Smooth muscle cell (in vitro differentiated cells): ENCODE measurements at regions not wholly inside any gene's neighbourhood (a gene's known extent, or its start where the extent isn't known, plus 50 kb on each side); places are given as distances from the start of the nearest gene placed in this dataset.

Experiments
- DNase-seq: peaks from one replicate; lab custom pipeline; 2025; ENCODE audit not compliant: unreplicated experiment; lab: John Stamatoyannopoulos, UW
- H2AFZ ChIP-seq: fragments of 200-600 bp; sonication (generic); 2 replicates; pipeline ENCODE4 v1.6.0; 2016; ENCODE audit warnings: antibody characterized with exemption, low read depth, mild to moderate bottlenecking
- H3F3A ChIP-seq: fragments of 200-600 bp; sonication (generic); 2 replicates; pipeline ENCODE4 v1.6.0; 2017; ENCODE audit warnings: antibody characterized with exemption, low read depth
- H3K27ac ChIP-seq: fragments of 200-600 bp; sonication (generic); 2 replicates; pipeline ENCODE4 v1.5.1; 2016; ENCODE audit warnings: low read depth, mild to moderate bottlenecking
- H3K27me3 ChIP-seq: fragments of 200-600 bp; sonication (generic); 2 replicates; pipeline ENCODE4 v1.6.1; 2016; ENCODE audit warnings: low read depth, mild to moderate bottlenecking
- H3K36me3 ChIP-seq: fragments of 200-600 bp; sonication (generic); 2 replicates; pipeline ENCODE4 v1.5.1; 2016; ENCODE audit warnings: low read depth
- H3K4me1 ChIP-seq: fragments of 200-600 bp; sonication (generic); 2 replicates; pipeline ENCODE4 v1.5.1; 2016; ENCODE audit warnings: low read depth
- H3K4me2 ChIP-seq: fragments of 200-600 bp; sonication (generic); 2 replicates; pipeline ENCODE4 v1.6.0; 2016; ENCODE audit warnings: mild to moderate bottlenecking
- H3K4me3 ChIP-seq: fragments of 200-600 bp; sonication (generic); 2 replicates; pipeline ENCODE4 v1.5.1; 2016; ENCODE audit warnings: mild to moderate bottlenecking
- H3K79me2 ChIP-seq: fragments of 200-600 bp; sonication (generic); 2 replicates; pipeline ENCODE4 v1.6.0; 2016; ENCODE audit warnings: low read depth, mild to moderate bottlenecking
- H3K9ac ChIP-seq: fragments of 200-600 bp; sonication (generic); 2 replicates; pipeline ENCODE4 v1.6.0; 2016; ENCODE audit warnings: low read depth
- H3K9me3 ChIP-seq: fragments of 200-600 bp; sonication (generic); replicated peaks from 2 replicates; pipeline ENCODE4 v1.5.1; 2016; ENCODE audit warnings: low read depth
- H4K20me1 ChIP-seq: fragments of 200-600 bp; sonication (generic); 2 replicates; pipeline ENCODE4 v1.6.0; 2016; ENCODE audit warnings: low read depth
- WGBS: methylation state at CpG from one replicate; pipeline ENCODE4 v1.1.7; 2016; ENCODE audit warnings: low lambda C conversion rate; 5-methylcytosine and 5-hydroxymethylcytosine counted together
- TF ChIP-seq, protein P1 (sequence below): fragments of 200-600 bp; sonication (generic); IDR thresholded peaks from 2 replicates; pipeline ENCODE4 v1.5.1; 2017; ENCODE audit warnings: borderline replicate concordance, mild to moderate bottlenecking, antibody characterized with exemption; ENCODE audit not compliant: insufficient read depth, poor library complexity, severe bottlenecking

DNA sequence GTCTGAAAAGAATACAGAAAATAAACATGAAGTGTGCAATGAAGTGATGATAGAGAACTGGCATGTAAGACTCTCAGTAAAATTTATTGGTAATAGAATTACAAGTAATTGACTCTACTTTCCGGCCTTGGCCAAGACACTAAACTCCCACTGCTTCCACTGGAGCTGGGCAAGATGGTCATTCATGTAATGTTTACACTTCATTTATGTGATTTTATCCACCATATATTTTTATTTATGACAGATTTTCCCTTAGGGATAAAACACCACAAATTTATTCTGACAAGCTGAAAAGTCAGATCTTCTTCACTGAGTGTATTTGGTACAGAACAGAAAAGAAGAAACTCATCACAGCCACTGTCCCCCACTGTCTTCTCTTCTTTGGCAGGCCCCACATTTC lies 191.9 kb downstream of the SLC39A8 start:
- no peak overlapping the region for H3K4me3 ChIP-seq
- no peak overlapping the region for H3K4me2 ChIP-seq
- H3K79me2 ChIP-seq, result no peaks in the 10 kb centered on the region
- H3K27me3 ChIP-seq, result no peaks in the 10 kb centered on the region
- H3K4me1 ChIP-seq, result peaks cover 8% of the 10 kb centered on the region
- H2AFZ ChIP-seq, result no peak overlapping the region
- no peaks in the 10 kb centered on the region for H3F3A ChIP-seq
- H4K20me1 ChIP-seq, result no peaks in the 10 kb centered on the region
- 94% methylated on average over 1 of the region's 1 CpG for WGBS
- H3K9ac ChIP-seq, result no peak overlapping the region
- TF ChIP-seq, protein P1, sequence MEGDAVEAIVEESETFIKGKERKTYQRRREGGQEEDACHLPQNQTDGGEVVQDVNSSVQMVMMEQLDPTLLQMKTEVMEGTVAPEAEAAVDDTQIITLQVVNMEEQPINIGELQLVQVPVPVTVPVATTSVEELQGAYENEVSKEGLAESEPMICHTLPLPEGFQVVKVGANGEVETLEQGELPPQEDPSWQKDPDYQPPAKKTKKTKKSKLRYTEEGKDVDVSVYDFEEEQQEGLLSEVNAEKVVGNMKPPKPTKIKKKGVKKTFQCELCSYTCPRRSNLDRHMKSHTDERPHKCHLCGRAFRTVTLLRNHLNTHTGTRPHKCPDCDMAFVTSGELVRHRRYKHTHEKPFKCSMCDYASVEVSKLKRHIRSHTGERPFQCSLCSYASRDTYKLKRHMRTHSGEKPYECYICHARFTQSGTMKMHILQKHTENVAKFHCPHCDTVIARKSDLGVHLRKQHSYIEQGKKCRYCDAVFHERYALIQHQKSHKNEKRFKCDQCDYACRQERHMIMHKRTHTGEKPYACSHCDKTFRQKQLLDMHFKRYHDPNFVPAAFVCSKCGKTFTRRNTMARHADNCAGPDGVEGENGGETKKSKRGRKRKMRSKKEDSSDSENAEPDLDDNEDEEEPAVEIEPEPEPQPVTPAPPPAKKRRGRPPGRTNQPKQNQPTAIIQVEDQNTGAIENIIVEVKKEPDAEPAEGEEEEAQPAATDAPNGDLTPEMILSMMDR, result no peak
- no peaks in the 10 kb centered on the region for H3K36me3 ChIP-seq
- H3K27ac ChIP-seq, result no peak overlapping the region
- no peaks in the 10 kb centered on the region for H3K9me3 ChIP-seq
- no peak for DNase-seq

DNA sequence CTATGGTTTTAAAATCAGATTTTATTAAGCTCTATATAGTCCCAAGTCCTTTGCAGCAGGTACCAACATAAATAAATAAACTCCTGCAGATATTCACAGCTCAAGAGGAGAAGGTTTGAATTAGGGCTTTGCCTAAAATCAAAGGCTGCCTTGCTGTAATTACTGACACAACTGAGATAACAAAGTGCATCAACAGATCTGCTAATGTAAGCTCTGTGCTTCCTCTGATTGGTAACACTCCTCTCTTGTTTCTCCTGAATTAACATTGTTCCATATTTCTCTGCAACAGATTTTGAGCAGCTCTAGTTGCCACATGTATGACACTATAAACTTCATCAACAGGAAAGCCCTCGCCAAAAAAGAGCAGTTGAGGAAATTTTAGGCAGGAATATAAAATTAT lies 193.6 kb downstream of the SLC39A8 start:
- Histone ChIP-seq H3K9ac (no peak overlapping the region), H3K27ac (no peak overlapping the region), H3K4me2 (no peak overlapping the region), H3K36me3 (no peaks in the 10 kb centered on the region), H3F3A (no peaks in the 10 kb centered on the region), H3K27me3 (no peaks in the 10 kb centered on the region), H4K20me1 (no peaks in the 10 kb centered on the region), H3K4me3 (no peak overlapping the region), H3K9me3 (no peaks in the 10 kb centered on the region), H2AFZ (peak overlapping the region; percentile 45), H3K79me2 (no peaks in the 10 kb centered on the region), H3K4me1 (peaks cover 8% of the 10 kb centered on the region)
- TF ChIP-seq, protein P1, result no peak
- 64% methylated on average over 1 of the region's 1 CpG for WGBS
- DNase-seq, result no peak

DNA sequence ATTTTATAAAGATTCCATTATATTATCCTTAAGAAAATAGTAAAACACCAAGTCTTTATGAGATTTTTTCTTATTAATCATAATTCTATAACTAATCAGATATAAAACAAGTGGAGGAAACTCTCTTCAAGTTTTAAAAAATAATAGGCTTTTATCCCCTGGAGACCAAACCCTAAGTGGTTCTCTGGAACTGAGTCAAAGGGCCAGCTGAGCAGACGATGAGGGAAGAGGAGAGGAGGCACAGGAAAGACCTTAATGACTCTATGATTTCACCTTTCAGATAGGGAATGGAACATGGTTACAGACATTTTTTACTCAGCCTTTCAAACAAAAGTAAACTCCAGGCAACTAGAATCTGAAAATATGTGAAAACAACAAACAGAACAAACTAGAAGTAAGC lies 201.8 kb downstream of the SLC39A8 start:
- DNase-seq, result no peak
- no peaks in the 10 kb centered on the region for H3K27me3 ChIP-seq
- no peaks in the 10 kb centered on the region for H3K79me2 ChIP-seq
- H3K4me3 ChIP-seq, result no peak overlapping the region
- no peak overlapping the region for H3K9ac ChIP-seq
- H3K4me1 ChIP-seq, result no peaks in the 10 kb centered on the region
- no peaks in the 10 kb centered on the region for H3K36me3 ChIP-seq
- H3K9me3 ChIP-seq, result no peaks in the 10 kb centered on the region
- H3K27ac ChIP-seq, result no peak overlapping the region
- no peak overlapping the region for H2AFZ ChIP-seq
- H3F3A ChIP-seq, result no peaks in the 10 kb centered on the region
- WGBS, result 81% methylated on average over 1 of the region's 1 CpG
- TF ChIP-seq, protein P1, result no peak
- no peaks in the 10 kb centered on the region for H4K20me1 ChIP-seq
- no peak overlapping the region for H3K4me2 ChIP-seq

DNA sequence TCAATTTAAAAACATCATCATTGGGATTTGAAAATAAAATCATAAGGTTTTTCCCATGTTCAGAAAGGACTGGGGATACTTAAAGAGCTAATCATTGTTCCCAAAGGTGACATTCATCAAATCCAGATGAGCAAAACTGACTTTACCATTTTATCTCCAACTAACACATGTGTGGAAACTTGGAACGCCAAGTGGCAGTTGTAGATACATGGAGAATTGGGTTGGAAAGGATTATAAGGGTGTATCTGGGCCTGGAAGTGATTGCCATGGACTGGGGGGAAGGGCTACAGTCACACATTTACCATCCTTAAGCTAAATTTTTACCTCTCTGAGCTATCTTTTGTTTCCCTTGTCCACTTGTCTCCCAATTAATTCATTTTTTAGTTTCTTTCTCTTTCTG lies 203.4 kb downstream of the SLC39A8 start:
- DNase-seq, result no peak
- Histone ChIP-seq H3K4me2 (no peak overlapping the region), H3K27me3 (no peaks in the 10 kb centered on the region), H3K4me1 (no peaks in the 10 kb centered on the region), H3K36me3 (no peaks in the 10 kb centered on the region), H2AFZ (no peak overlapping the region), H3K4me3 (no peak overlapping the region), H3F3A (no peaks in the 10 kb centered on the region), H3K79me2 (no peaks in the 10 kb centered on the region), H3K9me3 (no peaks in the 10 kb centered on the region), H3K27ac (no peak overlapping the region), H3K9ac (no peak overlapping the region), H4K20me1 (no peaks in the 10 kb centered on the region)
- TF ChIP-seq, protein P1, result no peak
- WGBS, result 98% methylated on average over 1 of the region's 1 CpG
